NCI-H446 treated with DMSO at 0.1 percent for 48 hours (cell line): ENCODE measurements at regions not wholly inside any gene's neighbourhood (a gene's known extent, or its start where the extent isn't known, plus 50 kb on each side); places are given as distances from the start of the nearest gene placed in this dataset.

ENCODE experiments used
- DNase-seq: peaks from one replicate; lab custom pipeline; 2025; lab: John Stamatoyannopoulos, UW

DNA sequence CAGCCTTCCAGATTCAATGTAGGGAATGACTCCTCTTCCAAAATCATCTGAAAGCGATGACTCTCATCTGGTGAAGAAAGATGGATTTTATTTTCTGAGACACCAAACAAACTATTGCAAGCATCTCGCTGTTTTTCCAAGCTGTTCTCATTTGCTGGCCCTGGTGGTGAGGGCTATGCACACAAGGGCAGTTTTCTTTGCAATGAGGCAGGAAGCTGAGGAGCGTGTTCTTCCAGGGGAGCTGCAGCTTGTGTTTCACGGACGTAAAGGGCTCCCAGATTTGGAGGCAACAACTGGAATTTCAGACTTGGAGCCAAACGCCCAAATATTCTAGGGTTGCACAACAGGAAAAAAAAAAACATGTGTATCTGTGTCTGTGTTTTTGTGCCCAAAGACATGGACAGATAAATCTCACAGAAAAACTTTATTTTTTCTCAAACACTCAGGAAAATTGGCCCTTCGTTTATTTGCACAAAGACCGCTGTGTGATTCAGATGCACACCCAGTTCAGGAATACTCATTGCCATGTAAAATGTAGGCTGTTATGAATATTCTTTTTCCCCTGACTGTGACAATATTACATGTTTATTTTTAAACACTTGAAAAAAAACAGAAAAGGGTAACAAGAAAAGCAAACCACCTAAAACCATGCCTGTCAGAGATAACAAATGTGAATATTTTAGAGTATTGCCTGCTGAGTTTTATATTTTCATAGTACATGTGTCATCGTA, 151.3 kb downstream of the GAS1 start:
- no peak for DNase-seq

DNA sequence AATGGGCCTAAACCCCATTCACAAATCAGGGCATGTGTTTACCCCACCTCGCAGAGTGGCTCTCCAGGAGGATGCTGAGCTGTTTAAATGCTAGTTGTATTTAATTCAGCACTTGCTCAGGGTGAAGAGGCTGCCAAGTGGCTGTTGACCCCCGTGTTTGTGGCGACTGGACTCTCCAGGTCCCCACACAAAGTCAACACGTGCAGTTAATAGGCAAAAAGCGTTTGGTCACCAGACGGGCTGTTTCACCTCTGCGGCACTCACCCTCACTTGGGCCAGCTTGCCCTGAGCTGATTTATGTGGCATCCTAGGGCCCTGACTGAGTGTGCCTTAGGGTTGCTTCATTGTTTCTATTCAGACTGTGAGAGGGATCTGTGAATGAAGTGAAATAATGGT, 152.3 kb downstream of the GAS1 start:
- DNase-seq: no peak

DNA sequence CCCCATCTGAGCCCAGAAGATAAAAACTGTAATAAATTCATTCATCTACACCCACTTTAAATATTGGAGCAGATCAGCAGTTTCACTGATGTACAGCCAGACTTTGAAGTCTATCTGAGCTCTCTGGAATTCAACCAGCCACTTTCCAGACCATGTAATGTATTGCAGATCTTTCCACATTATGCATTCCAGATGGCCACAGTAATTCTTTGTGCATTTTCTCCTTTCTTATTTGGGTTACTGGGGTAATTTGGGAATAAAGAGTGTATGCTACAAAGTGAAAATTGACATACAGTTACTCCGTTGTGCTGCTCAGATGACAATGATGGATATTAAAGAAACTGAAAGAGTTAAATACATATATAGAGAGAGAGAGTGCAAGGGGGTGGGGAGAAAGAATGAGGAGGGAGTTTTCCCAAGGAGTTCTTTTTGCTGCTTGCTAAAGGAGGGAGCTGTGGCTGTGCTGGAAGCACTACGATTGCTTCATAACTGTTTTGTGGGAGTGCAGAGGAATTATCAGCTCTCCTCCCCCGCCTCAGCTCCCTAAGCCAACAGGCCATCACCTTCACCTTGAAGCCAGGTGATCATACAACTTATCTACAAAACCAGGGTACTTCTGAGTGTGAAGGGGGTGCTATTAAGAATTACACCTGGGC, 152.8 kb downstream of the GAS1 start:
- DNase-seq: no peak

- no peak for DNase-seq
These were observed 155.2 kb downstream of the GAS1 start for GRCh38 chr9:86792136-86792535.

GRCh38 chr9:86790805-86791204, 156.5 kb downstream of the GAS1 start:
- no peak for DNase-seq

GRCh38 chr9:86788456-86788855, 158.8 kb downstream of the GAS1 start:
- no peak for DNase-seq

GRCh38 chr9:86783884-86784283, 163.4 kb downstream of the GAS1 start:
- DNase-seq: no peak

DNA sequence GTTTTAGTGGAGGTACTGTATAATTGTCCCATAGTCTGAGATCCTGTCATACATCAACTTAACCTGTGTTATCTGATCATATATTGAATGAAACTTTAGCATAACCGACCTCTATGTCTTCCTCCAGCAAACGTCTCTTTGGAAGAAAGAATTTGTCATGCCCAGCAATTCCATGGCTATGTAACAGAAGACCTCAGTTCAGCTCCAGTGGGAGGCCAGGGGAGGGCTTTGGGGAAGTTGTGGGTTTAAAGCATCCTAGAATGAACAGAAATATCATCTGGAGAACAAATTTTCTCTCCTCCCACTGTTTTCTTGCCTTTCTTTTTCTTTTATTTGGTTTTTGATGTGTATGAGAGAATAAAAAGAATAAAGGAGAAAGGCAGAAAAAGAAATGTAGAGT, 164.5 kb downstream of the GAS1 start:
- DNase-seq: no peak

DNA sequence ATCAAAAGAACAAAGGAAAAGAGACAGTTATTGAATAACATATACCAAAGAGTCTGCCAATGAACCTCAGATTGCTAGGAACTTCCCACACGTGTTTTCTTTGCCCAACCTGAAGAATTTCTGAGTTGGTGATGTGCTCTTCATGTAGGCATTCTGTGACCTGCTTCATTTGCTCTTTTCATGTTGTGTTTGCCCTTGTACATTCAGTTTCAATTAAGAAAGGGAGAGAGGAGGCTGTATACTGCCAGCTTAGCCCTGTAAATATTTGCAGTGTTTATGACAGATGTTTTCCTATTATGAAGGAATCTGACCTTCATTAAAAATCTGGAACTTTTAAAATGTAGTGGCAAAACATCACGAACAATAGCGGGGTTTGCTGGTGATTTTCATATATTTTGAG, 168.5 kb downstream of the GAS1 start:
- no peak for DNase-seq

DNA sequence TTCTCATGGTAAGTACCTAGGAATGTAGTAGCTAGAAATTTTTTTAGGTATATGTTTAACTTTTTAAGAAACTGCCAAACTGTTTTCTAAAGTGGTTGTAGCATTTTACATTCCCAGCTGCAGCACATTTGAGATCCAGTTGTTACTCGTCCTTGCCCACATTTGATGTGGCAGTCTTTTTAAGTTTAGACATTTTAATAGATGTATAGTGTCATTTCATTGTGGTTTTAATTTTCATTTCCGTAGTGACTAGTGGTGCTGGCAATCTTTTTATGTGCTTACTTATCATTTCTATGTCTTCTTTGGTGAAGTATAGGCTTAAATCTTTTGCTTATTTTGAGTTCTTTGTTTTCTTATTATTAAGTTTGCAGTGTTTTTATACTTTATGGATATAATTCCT, 171.6 kb downstream of the GAS1 start:
- DNase-seq: no peak

DNA sequence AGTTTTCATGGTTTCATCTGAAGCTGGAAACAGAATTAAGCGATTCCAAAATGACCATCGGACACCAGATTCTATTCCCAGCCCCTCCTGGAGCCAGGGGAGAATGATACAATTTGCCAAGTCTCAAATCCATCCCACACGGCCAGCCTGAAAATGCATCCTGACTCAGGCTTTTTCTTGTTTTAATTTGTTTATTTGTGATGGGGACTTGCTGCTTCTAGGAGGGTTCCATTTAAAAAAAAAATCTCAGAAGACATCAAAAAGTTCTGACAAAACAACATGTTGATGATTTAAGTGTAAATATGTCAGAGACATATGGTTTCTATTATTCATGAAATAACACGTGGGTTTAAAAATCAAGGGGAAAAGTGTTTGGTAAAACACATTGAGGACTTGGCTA, 173.2 kb downstream of the GAS1 start:
- DNase-seq: no peak

- DNase-seq: no peak
These were observed 173.8 kb downstream of the GAS1 start for GRCh38 chr9:86773422-86773945.

- no peak for DNase-seq
These were observed 174.7 kb downstream of the GAS1 start for GRCh38 chr9:86772635-86772993.

DNA sequence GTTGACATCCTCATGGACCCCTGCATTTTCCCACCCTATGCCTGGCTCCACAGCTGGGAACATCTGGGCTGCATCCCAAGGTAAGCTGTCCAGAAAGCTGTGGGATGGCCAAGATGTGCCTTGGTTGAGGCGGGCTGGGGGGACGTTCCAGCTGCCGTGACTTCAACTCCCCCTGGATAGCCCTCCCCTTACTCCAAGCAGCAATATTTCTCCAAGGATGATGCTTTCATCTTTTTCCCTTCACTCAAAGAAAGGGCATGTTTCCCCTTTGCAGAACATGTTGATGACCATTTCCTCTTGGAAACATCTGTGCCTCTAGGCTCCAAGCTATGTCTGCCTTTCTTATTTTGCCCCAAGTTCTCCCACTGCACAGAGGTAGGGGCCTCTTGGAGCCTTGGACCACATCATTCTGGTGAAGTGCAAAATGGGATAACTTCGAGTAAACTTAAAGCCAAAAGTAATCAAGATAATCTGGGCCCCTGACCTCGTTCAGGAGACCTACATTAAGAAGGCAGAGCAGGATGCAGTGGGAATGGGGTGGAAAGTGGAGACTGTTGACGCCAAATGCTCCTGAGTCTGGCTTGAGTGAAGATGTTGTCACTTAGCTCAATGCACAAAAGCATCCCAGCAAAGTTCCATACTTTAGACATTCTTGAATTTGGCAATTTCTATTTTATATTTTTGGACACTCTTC, 175.2 kb downstream of the GAS1 start:
- DNase-seq: no peak

DNA sequence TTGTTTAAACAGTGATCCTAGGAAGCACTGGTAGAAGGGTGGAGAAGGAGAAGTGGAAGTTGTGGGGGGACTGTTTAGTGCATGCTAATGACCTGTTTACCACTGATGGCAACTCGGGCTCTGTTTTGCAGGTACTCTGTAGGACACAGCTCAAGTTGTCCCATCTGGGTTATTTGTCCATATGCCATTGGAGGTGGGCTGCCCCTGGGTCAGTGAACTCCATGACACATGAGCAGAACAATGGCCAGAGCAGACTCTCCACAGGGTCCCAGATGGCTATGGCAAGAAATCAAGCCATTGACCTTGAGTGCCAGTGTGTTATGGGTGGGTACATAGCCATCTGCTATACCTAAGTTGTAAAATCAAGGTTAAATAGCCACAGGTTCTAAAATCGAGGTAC, 175.9 kb downstream of the GAS1 start:
- no peak for DNase-seq

DNA sequence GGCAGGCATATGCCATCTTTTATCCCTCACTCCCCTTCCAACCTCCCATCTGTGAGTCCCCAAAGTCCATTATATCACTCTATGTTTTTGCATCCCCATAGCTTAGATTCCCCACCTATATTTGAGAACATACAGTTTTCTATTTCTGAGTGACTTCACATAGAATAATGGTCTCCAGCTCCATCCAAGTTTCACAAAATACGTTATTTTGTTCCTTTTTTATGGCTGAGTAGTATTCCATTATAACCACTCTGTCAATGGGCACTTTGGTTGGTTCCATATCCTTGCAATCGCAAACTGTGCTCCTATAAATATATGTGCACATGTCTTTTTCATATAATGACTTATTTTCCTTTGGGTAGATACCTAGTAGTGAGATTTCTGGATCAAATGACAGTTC, 178.6 kb downstream of the GAS1 start:
- DNase-seq: no peak

DNA sequence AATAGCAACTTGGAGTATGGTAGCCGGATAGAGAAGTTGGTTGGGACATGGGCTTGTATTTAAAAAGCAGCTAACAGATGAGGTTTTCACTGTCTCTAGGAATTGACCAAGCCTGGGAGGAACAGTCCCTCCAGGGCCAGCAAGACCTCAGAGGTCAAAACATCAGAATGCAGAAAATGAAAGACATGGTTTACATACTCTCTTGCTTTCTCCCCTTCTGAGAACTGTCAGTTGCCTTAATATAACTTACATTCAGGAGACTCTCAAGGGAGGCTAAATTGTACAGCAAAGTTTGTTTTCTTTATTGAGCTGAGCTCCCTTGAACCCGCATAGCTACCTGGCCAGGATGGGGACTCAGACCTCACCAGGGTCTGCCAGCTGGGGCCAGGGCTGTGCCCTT, 179.3 kb downstream of the GAS1 start:
- no peak for DNase-seq

DNA sequence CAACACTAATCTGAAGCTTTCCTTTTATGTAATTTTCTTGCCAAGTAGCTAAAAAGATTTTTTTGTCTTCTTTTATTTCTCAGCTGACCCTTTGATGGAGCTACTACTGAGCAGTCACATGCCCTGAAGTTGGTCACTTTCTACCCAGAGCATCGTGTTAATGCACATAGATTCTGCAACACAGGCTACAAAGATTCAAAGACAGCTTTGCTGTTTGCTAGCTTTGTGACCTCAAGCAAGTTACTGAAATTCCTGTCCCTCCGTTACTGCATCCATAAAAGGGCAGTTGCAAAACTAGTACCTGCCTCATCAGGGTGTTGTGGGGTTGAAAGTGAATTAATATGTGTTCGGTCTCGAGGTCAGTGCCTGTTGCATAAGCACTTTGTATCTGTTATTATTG, 179.9 kb downstream of the GAS1 start:
- DNase-seq: no peak

- DNase-seq: no peak
These were observed 180.4 kb downstream of the GAS1 start for GRCh38 chr9:86766912-86767311.

- DNase-seq: no peak
These were observed 180.8 kb downstream of the GAS1 start for GRCh38 chr9:86766511-86766910.

- no peak for DNase-seq
These were observed 181.4 kb downstream of the GAS1 start for GRCh38 chr9:86765746-86766430.

GRCh38 chr9:86764671-86765343, 182.5 kb downstream of the GAS1 start:
- no peak for DNase-seq
